Esophagus muscularis mucosa (tissue), 4 donors: ENCODE measurements at regions not wholly inside any gene's neighbourhood (a gene's known extent, or its start where the extent isn't known, plus 50 kb on each side); places are given as distances from the start of the nearest gene placed in this dataset.

Source experiments
- DNase-seq: peaks from one replicate; pipeline ENCODE4 v3.0.0-alpha.2; 2017; ENCODE audit errors: extremely low spot score
- H3K27ac ChIP-seq, 4 donors: fragments of 200-600 bp; sonication (generic); replicated peaks in 1 of 4; 1 replicate in 3 of 4; 2 replicates in 1 of 4; pipeline ENCODE4 v1.5.1; 2016 to 2019; ENCODE audit warnings: mild to moderate bottlenecking in 1 of 4
- H3K27me3 ChIP-seq, 4 donors: fragments of 200-600 bp; sonication (generic); one replicate each; pipeline versions ENCODE4 v1.5.1 to v1.6.0; 2016 to 2019
- H3K36me3 ChIP-seq, 4 donors: fragments of 200-600 bp; sonication (generic); one replicate each; pipeline ENCODE4 v1.5.1; 2016 to 2019
- H3K4me1 ChIP-seq, 4 donors: fragments of 200-600 bp; sonication (generic); one replicate each; pipeline ENCODE4 v1.5.1; 2016 to 2019
- H3K4me3 ChIP-seq, 4 donors: fragments of 200-600 bp; sonication (generic); 1 replicate in 2 of 4; 2 replicates in 2 of 4; pipeline ENCODE4 v1.5.1; 2016 to 2019; ENCODE audit warnings: mild to moderate bottlenecking in 4 of 4, moderate library complexity in 1 of 4
- H3K9me3 ChIP-seq, 4 donors: fragments of 200-600 bp; sonication (generic); 1 replicate in 3 of 4; 2 replicates in 1 of 4; pipeline ENCODE4 v1.5.1; 2016 to 2019
- EP300 ChIP-seq: sonication (generic); formaldehyde crosslinking; IDR thresholded peaks from one replicate; pipeline ENCODE4 v1.6.1; 2017; ENCODE audit warnings: antibody characterized with exemption
- POLR2A ChIP-seq: fragments of 450-650 bp; IDR thresholded peaks from one replicate; pipeline ENCODE4 v1.6.1; 2017; ENCODE audit warnings: antibody characterized with exemption, moderate library complexity, mild to moderate bottlenecking, low read depth
- POLR2AphosphoS5 ChIP-seq, 2 donors: sonication (generic); formaldehyde crosslinking; IDR thresholded peaks; one replicate each; pipeline ENCODE4 v1.6.1; 2017; ENCODE audit warnings: antibody characterized with exemption in 2 of 2
- WGBS: methylation state at CpG from one replicate; pipeline ENCODE4 v1.1.5; 2018; 5-methylcytosine and 5-hydroxymethylcytosine counted together
- intact Hi-C: fragments of 100-400 bp; cut with DNase I; formaldehyde crosslinking; loops from one replicate; pipeline ENCODE4 v1.15.1; 2023
- TF ChIP-seq, protein P1 (sequence below), 3 experiments: fragments of 200-600 bp in 2 of 3; fragments of 450-650 bp in 1 of 3; sonication (generic) in 2 of 3; IDR thresholded peaks; one replicate each; pipeline ENCODE4 v1.5.1; 2017 to 2019; ENCODE audit warnings: antibody characterized with exemption in 3 of 3, mild to moderate bottlenecking in 2 of 3, moderate library complexity in 1 of 3

DNA sequence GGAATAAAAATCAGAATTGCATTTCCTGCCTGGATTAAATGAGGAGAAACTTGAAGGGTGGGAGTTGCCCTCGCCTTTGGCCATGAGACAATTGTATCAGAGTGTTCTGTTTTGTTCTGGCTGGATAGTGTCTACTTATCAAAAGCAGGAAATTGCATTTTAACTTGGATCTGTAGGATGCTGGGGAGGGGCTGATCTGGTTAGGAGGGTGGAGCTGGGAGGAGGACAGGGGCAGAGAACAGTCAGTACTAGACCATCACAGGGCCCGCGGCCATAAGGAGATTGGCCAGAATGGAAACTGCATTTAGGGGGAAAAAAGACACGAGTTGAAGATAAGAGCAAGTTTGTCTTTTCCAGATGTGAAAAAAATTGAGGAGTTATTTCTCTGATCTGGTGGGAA, 199.1 kb upstream of the POU3F3 start:
- Histone ChIP-seq H3K27me3 (peaks cover 0 to 19% (median 0%) of the 10 kb centered on the region in 4 donors), H3K4me3 (no peak overlapping the region), H3K36me3 (no peaks in the 10 kb centered on the region), H3K9me3 (no peaks in the 10 kb centered on the region), H3K27ac (peak overlapping the region in 1 of 4 donors; percentile 31), H3K4me1 (peaks cover 6 to 16% (median 13%) of the 10 kb centered on the region in 4 donors)
- intact Hi-C loops: no loop called here
- WGBS: 64% methylated on average over 4 of the region's 4 CpGs
- DNase-seq: peak; percentile 37
- peak in 1 of 2 donors; percentile 29 for TF ChIP-seq POLR2AphosphoS5 (IDR thresholded peaks at IDR 0.05)
- TF ChIP-seq POLR2A: no peak
- TF ChIP-seq, protein P1, sequence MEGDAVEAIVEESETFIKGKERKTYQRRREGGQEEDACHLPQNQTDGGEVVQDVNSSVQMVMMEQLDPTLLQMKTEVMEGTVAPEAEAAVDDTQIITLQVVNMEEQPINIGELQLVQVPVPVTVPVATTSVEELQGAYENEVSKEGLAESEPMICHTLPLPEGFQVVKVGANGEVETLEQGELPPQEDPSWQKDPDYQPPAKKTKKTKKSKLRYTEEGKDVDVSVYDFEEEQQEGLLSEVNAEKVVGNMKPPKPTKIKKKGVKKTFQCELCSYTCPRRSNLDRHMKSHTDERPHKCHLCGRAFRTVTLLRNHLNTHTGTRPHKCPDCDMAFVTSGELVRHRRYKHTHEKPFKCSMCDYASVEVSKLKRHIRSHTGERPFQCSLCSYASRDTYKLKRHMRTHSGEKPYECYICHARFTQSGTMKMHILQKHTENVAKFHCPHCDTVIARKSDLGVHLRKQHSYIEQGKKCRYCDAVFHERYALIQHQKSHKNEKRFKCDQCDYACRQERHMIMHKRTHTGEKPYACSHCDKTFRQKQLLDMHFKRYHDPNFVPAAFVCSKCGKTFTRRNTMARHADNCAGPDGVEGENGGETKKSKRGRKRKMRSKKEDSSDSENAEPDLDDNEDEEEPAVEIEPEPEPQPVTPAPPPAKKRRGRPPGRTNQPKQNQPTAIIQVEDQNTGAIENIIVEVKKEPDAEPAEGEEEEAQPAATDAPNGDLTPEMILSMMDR (IDR thresholded peaks at IDR 0.05): no peak
- no peak for TF ChIP-seq EP300

DNA sequence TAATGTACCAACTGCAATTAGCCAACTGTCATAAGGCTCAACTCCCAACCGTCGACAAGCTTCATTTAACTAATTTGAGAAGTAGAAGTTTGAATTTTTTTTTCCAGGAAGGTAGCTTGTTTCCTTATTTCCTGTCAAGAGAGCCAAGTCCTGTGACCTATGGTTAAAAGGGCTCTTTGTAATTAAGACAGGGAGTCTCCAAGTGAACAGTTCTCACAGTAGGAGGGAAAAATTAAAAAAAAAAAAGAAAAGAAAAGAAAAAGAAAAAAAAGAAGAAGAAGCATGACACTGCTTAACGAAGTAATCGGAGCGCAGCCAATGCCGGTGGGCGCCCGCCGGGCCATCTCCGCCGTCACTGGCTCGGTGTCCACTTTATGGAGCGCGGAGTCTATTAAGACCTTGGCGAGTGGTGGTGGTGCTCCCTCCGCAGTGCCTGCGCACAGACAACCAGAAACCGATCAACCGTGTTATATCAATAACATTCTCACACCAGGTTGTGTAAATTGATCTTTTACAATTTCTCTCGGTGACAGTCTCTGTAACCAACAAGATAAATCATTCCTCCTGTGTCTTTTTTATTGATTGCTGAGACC, 197.2 kb upstream of the POU3F3 start:
- Histone ChIP-seq H3K36me3 (no peaks in the 10 kb centered on the region), H3K27me3 (peaks cover 0 to 32% (median 0%) of the 10 kb centered on the region in 4 donors), H3K4me3 (no peak overlapping the region), H3K9me3 (no peaks in the 10 kb centered on the region), H3K4me1 (peaks cover 6 to 16% (median 13%) of the 10 kb centered on the region in 4 donors), H3K27ac (no peak overlapping the region)
- WGBS: 50% methylated on average over 20 of the region's 20 CpGs
- no peak for DNase-seq
- intact Hi-C loops: no loop called here
- TF ChIP-seq EP300: no peak
- TF ChIP-seq, protein P1 (IDR thresholded peaks at IDR 0.05): no peak
- no peak for TF ChIP-seq POLR2AphosphoS5 (IDR thresholded peaks at IDR 0.05)
- no peak for TF ChIP-seq POLR2A

DNA sequence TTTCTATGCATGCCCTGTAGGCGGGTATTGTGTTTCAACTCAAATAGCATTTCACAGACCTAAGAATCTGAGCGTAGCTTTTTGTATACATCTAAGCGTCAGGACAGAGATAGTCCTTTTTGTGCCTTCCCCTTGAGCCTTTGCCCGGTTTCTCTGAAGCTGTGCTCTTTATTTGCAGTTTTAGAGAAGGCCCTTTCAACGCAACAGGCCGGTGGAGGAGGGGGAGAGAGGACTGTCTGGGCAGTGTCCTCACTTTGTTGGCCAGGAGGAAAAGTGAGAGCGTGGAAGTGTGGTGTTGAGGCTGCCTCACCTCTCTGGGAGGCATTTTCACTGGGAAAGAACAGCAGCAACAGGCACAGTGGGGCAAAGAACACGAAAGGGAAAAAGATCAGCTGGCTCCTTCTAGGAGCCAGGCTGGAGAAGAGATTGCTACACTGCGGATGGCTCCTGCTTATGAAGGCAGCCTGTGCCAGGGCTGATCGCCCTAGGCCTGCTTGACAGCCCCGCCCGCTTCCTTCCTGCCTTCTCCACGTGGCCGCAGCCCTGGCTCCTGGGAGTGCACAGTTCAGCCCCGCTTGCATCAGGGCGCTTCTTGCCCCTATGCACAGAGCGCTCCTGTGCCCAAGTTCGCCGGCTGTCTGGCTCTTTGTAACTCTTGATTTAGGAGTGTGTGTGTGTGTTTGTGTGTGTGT, 195.6 kb upstream of the POU3F3 start:
- H3K27ac ChIP-seq: peak overlapping the region in 2 of 4 donors; percentile 34 to 38
- no peaks in the 10 kb centered on the region for H3K36me3 ChIP-seq
- peak; percentile 58 to 67 for TF ChIP-seq POLR2AphosphoS5 (IDR thresholded peaks at IDR 0.05)
- TF ChIP-seq, protein P1 (IDR thresholded peaks at IDR 0.05): no peak
- DNase-seq: no peak
- H3K4me3 ChIP-seq: no peak overlapping the region
- 59% methylated on average over 15 of the region's 19 CpGs for WGBS
- H3K27me3 ChIP-seq: peaks cover 0 to 32% (median 0%) of the 10 kb centered on the region in 4 donors
- H3K4me1 ChIP-seq: peaks cover 6 to 16% (median 13%) of the 10 kb centered on the region in 4 donors
- no peaks in the 10 kb centered on the region for H3K9me3 ChIP-seq
- intact Hi-C loops: no loop called here

DNA sequence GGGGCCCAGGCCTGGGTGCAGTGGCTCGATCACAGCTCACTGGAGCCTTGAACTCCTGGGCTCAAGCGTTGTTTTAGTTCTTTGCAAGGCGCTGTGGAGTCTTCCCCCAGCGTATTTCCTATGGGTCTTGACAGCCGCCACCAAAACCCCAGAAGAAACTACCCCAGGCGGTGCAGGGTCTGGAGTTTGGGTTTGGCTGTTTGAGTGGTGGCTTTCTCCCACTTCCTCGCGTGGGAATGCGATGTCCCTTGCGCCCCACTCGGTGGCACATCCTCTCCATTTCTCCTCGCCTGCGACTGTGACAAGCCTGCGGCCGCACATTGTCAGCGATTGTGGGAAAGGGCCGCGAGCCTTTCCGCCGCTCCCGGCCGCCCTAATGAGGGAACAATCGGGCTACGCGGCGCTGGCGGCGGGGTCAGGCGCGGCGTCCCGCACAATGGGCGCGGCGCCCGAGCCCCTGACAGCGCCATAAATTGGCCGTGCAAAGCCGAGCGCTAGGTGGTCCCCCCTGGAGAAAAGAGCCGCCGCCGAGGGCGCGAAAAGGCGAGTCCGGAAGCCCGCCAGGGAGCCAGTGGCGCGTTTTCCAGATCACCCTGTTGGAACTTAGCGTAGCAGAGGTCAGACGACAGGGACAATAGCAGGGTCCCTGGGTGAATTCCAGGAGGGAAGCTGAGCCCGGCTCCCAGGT, 194.9 kb upstream of the POU3F3 start:
- H3K9me3 ChIP-seq: no peaks in the 10 kb centered on the region
- peak overlapping the region in 2 of 4 donors; percentile 11 to 15 for H3K4me3 ChIP-seq
- no peaks in the 10 kb centered on the region for H3K36me3 ChIP-seq
- peaks cover 6 to 16% (median 13%) of the 10 kb centered on the region in 4 donors for H3K4me1 ChIP-seq
- peaks cover 0 to 32% (median 0%) of the 10 kb centered on the region in 4 donors for H3K27me3 ChIP-seq
- DNase-seq: no peak
- WGBS: 27% methylated on average over 20 of the region's 53 CpGs
- H3K27ac ChIP-seq: peak overlapping the region in 1 of 4 donors; percentile 38
- intact Hi-C loops: no loop called here
- TF ChIP-seq POLR2A (no peak), POLR2AphosphoS5 (IDR thresholded peaks at IDR 0.05) (no peak), EP300 (no peak)
- TF ChIP-seq, protein P1 (IDR thresholded peaks at IDR 0.05): no peak
